A549 (cell line): ENCODE measurements at regions not wholly inside any gene's neighbourhood (a gene's known extent, or its start where the extent isn't known, plus 50 kb on each side); places are given as distances from the start of the nearest gene placed in this dataset.
A peak's percentile ranks its signal among the peaks of the same experiment; 100 is the strongest.
"Not testable (repeated sequence)": the region's sequence is repeated elsewhere in the genome, so short reads cannot be mapped to it uniquely, and the experiment has no call there.

Source experiments
- ATAC-seq, 2 experiments: fragments of 200-7000 bp in 1 of 2; fragments of >200 bp in 1 of 2; cut with Nextera tagmentation in 1 of 2; cut with Tn5 transposase in 1 of 2; 3 replicates each; pipeline versions ENCODE4 v1.8.0 to v1.9.1; 2018 to 2020; ENCODE audit warnings: mild to moderate bottlenecking in 1 of 2, moderate library complexity in 1 of 2
- CTCF ChIA-PET: fragments of 300-600 bp; sonication (Branson Sonifier 250); formaldehyde crosslinking; extraction: SDS; loops from one replicate; lab custom pipeline; 2021; ENCODE audit warnings: antibody characterized with exemption, inconsistent platforms; lab: Yijun Ruan, JAX
- POLR2A ChIA-PET: fragments of 350-600 bp; formaldehyde crosslinking; extraction: SDS; loops from one replicate; lab custom pipeline; 2021; ENCODE audit warnings: antibody characterized with exemption, inconsistent platforms; lab: Yijun Ruan, JAX
- DNase-seq, 2 experiments: peaks; one replicate each; pipeline versions ENCODE4 v3.0.0 to v3.0.0-alpha.2; 2011 to 2016; ENCODE audit warnings: low read depth in 1 of 2, low spot score in 1 of 2
- FAIRE-seq: peaks from 2 replicates; lab custom pipeline; 2011; peaks lifted over from hg19 to GRCh38; lab: Jason Lieb, UNC
- H3K27ac ChIP-seq, 2 experiments: fragments of >200 bp; sonication (Bioruptor Twin); formaldehyde crosslinking; 3 replicates each; pipeline ENCODE4 v1.5.1; 2016 to 2017
- H3K4me1 ChIP-seq: fragments of >200 bp; sonication (Bioruptor Twin); formaldehyde crosslinking; 3 replicates; pipeline ENCODE4 v1.6.1; 2016
- H3K4me2 ChIP-seq: fragments of >200 bp; sonication (Bioruptor Twin); formaldehyde crosslinking; 3 replicates; pipeline ENCODE4 v1.6.1; 2016
- H3K4me3 ChIP-seq: fragments of >200 bp; sonication (Bioruptor Twin); formaldehyde crosslinking; 3 replicates; pipeline ENCODE4 v1.5.1; 2016
- H3K9me3 ChIP-seq: fragments of >200 bp; sonication (Bioruptor Twin); formaldehyde crosslinking; 3 replicates; pipeline ENCODE4 v1.6.1; 2016
- BHLHE40 ChIP-seq: IDR thresholded peaks from 2 replicates; pipeline ENCODE4 v1.6.1; 2012; ENCODE audit warnings: low read depth, low read length, inconsistent platforms
- CBX2 ChIP-seq: fragments of 200-600 bp; sonication (generic); IDR thresholded peaks from 2 replicates; pipeline ENCODE4 v1.6.1; 2016; ENCODE audit warnings: low read depth, mild to moderate bottlenecking, borderline replicate concordance
- CHD2 ChIP-seq: fragments of 150-350 bp; IDR thresholded peaks from 2 replicates; pipeline ENCODE4 v1.6.1; 2014; ENCODE audit warnings: low read length; ENCODE audit not compliant: partially characterized antibody
- EHF ChIP-seq: fragments of 250-450 bp; sonication (Bioruptor Pico); IDR thresholded peaks from 2 replicates; pipeline ENCODE4 v1.5.0; 2020; ENCODE audit warnings: mild to moderate bottlenecking
- ESRRA ChIP-seq: fragments of 150-350 bp; IDR thresholded peaks from 2 replicates; pipeline ENCODE4 v1.6.1; 2014; ENCODE audit warnings: mild to moderate bottlenecking, low read length, borderline replicate concordance
- FOSB ChIP-seq: fragments of 250-450 bp; sonication (Bioruptor Pico); IDR thresholded peaks from 2 replicates; pipeline ENCODE4 v1.5.0; 2020; ENCODE audit warnings: mild to moderate bottlenecking, moderate library complexity
- HES2 ChIP-seq: fragments of >200 bp; sonication (Bioruptor Twin); formaldehyde crosslinking; IDR thresholded peaks from 2 replicates; pipeline ENCODE4 v1.6.1; 2016
- HMGXB4 ChIP-seq: fragments of 250-450 bp; sonication (Bioruptor Pico); IDR thresholded peaks from 2 replicates; pipeline ENCODE4 v1.5.0; 2021; ENCODE audit warnings: mild to moderate bottlenecking, moderate library complexity, borderline replicate concordance
- HOXA7 ChIP-seq: fragments of 250-450 bp; sonication (Bioruptor Pico); IDR thresholded peaks from 2 replicates; pipeline ENCODE4 v1.5.0; 2020; ENCODE audit warnings: mild to moderate bottlenecking, moderate library complexity
- HOXB13 ChIP-seq: fragments of 250-450 bp; sonication (Bioruptor Pico); IDR thresholded peaks from 2 replicates; pipeline ENCODE4 v1.5.0; 2020; ENCODE audit warnings: low read depth, mild to moderate bottlenecking, moderate library complexity
- MAFK ChIP-seq: fragments of 450-650 bp; IDR thresholded peaks from 2 replicates; pipeline ENCODE4 v1.6.1; 2014; ENCODE audit not compliant: partially characterized antibody
- NFE2L2 ChIP-seq: fragments of 150-350 bp; conservative IDR thresholded peaks from 2 replicates; pipeline ENCODE4 v1.6.1; 2014; ENCODE audit warnings: low read length
- PHF8 ChIP-seq: fragments of 200-600 bp; sonication (generic); IDR thresholded peaks from 2 replicates; pipeline ENCODE4 v1.6.1; 2016; ENCODE audit warnings: low read depth, mild to moderate bottlenecking, antibody characterized with exemption, moderate library complexity, borderline replicate concordance
- RCOR1 ChIP-seq: fragments of 150-350 bp; IDR thresholded peaks from 2 replicates; pipeline ENCODE4 v1.6.1; 2014; ENCODE audit warnings: antibody characterized with exemption, low read length, low read depth
- RNF2 ChIP-seq: fragments of 200-600 bp; sonication (generic); IDR thresholded peaks from 2 replicates; pipeline ENCODE4 v1.6.1; 2016; ENCODE audit warnings: low read depth, mild to moderate bottlenecking, antibody characterized with exemption, moderate library complexity, borderline replicate concordance
- SMC3 ChIP-seq: fragments of >200 bp; sonication (Bioruptor Twin); formaldehyde crosslinking; IDR thresholded peaks from 3 replicates; pipeline ENCODE4 v1.6.1; 2018; ENCODE audit warnings: inconsistent platforms
- SREBF2 ChIP-seq: fragments of 450-650 bp; IDR thresholded peaks from 2 replicates; pipeline ENCODE4 v1.6.1; 2014; ENCODE audit warnings: mild to moderate bottlenecking, moderate library complexity
- TP53 ChIP-seq: fragments of 250-450 bp; sonication (Bioruptor Pico); IDR thresholded peaks from 2 replicates; pipeline ENCODE4 v1.5.0; 2021; ENCODE audit warnings: mild to moderate bottlenecking, moderate library complexity
- ZSCAN20 ChIP-seq: fragments of 250-450 bp; sonication (Bioruptor Pico); IDR thresholded peaks from 2 replicates; pipeline ENCODE4 v1.8.0; 2022; ENCODE audit warnings: mild to moderate bottlenecking, moderate library complexity
- WGBS: methylation state at CpG from one replicate; pipeline ENCODE4 v1.1.6; 2017; ENCODE audit errors: missing lambda C conversion rate; 5-methylcytosine and 5-hydroxymethylcytosine counted together

GRCh38 chr3:44028-44676 is 152.4 kb upstream of the CHL1 start:
- no peak overlapping the region for H3K4me2 ChIP-seq
- ATAC-seq = no peak
- CTCF ChIA-PET = interaction anchor here (7.1 kb wide), 1 partner anchor 309 kb away, joined by 67 read pairs; no protein-coding TSS in a partner anchor
- no peak for TF ChIP-seq CBX2
- TF ChIP-seq ESRRA = no peak
- TF ChIP-seq SMC3 = no peak
- no peak for TF ChIP-seq HOXB13 (CRISPR knock-in tag)
- TF ChIP-seq RCOR1 = no peak
- TF ChIP-seq NFE2L2 = no peak
- TF ChIP-seq FOSB (CRISPR knock-in tag) = no peak
- no peak for TF ChIP-seq HOXA7 (CRISPR knock-in tag)
- TF ChIP-seq ZSCAN20 (CRISPR knock-in tag) = no peak
- TF ChIP-seq SREBF2 = no peak
- no peak for TF ChIP-seq BHLHE40
- no peak for TF ChIP-seq CHD2
- TF ChIP-seq, all 56 proteins: peak for 0
- no peak for FAIRE-seq
- Histone ChIP-seq H3K4me3 (no peak overlapping the region), H3K4me1 (no peaks in the 10 kb centered on the region), H3K9me3 (no peaks in the 10 kb centered on the region), H3K27ac (no peak overlapping the region)
- DNase-seq = no peak
- POLR2A ChIA-PET = no interaction called here
- 38% methylated on average over 9 of the region's 9 CpGs for WGBS

GRCh38 chr3:44941-45340 is 151.6 kb upstream of the CHL1 start:
- ChIA-PET CTCF (interaction anchor here (7.1 kb wide), 1 partner anchor 308 kb away, joined by 67 read pairs; no protein-coding TSS in a partner anchor), POLR2A (interaction anchor here (0.6 kb wide), 1 partner anchor 192 kb away, joined by 3 read pairs; no protein-coding TSS in a partner anchor)
- TF ChIP-seq MAFK = peak; percentile 49
- TF ChIP-seq, all 56 proteins: peak for 1; not testable (repeated sequence) for 55
- WGBS = 46% methylated on average over 5 of the region's 5 CpGs
- not testable (repeated sequence) for FAIRE-seq, H3K4me1 ChIP-seq, H3K4me3 ChIP-seq, ATAC-seq, H3K4me2 ChIP-seq, H3K9me3 ChIP-seq, H3K27ac ChIP-seq, DNase-seq

- CTCF ChIA-PET = no interaction called here
- H3K4me2 ChIP-seq = no peak overlapping the region
- TF ChIP-seq EHF (CRISPR knock-in tag) (no peak), TP53 (CRISPR knock-in tag) (no peak), CBX2 (no peak), HMGXB4 (CRISPR knock-in tag) (no peak), PHF8 (no peak), HES2 (no peak), MAFK (no peak), RNF2 (no peak)
- TF ChIP-seq, all 56 proteins: peak for 0
- POLR2A ChIA-PET = no interaction called here
- 0% methylated on average over 2 of the region's 2 CpGs for WGBS
- no peak overlapping the region for H3K4me3 ChIP-seq
- ATAC-seq (no peak), FAIRE-seq (no peak), DNase-seq (no peak)
- H3K27ac ChIP-seq = no peak overlapping the region
- no peaks in the 10 kb centered on the region for H3K9me3 ChIP-seq
- no peaks in the 10 kb centered on the region for H3K4me1 ChIP-seq
Observed at GRCh38 chr3:46576-46975, 150.0 kb upstream of the CHL1 start.

GRCh38 chr3:53441-53840 is 143.1 kb upstream of the CHL1 start:
- ATAC-seq, POLR2A ChIA-PET, FAIRE-seq, H3K4me1 ChIP-seq, H3K4me2 ChIP-seq, H3K9me3 ChIP-seq, H3K4me3 ChIP-seq, H3K27ac ChIP-seq, DNase-seq, CTCF ChIA-PET: not testable (repeated sequence)
- WGBS = 23% methylated on average over 5 of the region's 5 CpGs
